HepG2 (cell line): ENCODE measurements at regions not wholly inside any gene's neighbourhood (a gene's known extent, or its start where the extent isn't known, plus 50 kb on each side); places are given as distances from the start of the nearest gene placed in this dataset.

Experiments
- FIP1L1 ChIP-seq: fragments of 200-400 bp; formaldehyde crosslinking; IDR thresholded peaks from 2 replicates; pipeline ENCODE4 v1.6.1; 2018; ENCODE audit warnings: low read depth, mild to moderate bottlenecking, low read length, moderate library complexity, borderline replicate concordance; ENCODE audit not compliant: insufficient read depth
- HMGA1 ChIP-seq: sonication (generic); formaldehyde crosslinking; conservative IDR thresholded peaks from 2 replicates; pipeline ENCODE4 v1.4.0; 2020; ENCODE audit warnings: missing genetic modification reagents
- HOXA5 ChIP-seq: sonication (generic); formaldehyde crosslinking; IDR thresholded peaks from 2 replicates; pipeline ENCODE4 v1.4.0; 2020; ENCODE audit warnings: missing genetic modification reagents
- KMT2A ChIP-seq: sonication (generic); formaldehyde crosslinking; IDR thresholded peaks from 2 replicates; pipeline ENCODE4 v1.4.0; 2020; ENCODE audit warnings: missing genetic modification reagents
- MED13 ChIP-seq: sonication (generic); formaldehyde crosslinking; IDR thresholded peaks from 2 replicates; pipeline ENCODE4 v1.5.0; 2020; ENCODE audit warnings: missing genetic modification reagents
- NCOA1 ChIP-seq: sonication (generic); formaldehyde crosslinking; IDR thresholded peaks from 2 replicates; pipeline ENCODE4 v1.9.0; 2021; ENCODE audit warnings: missing genetic modification reagents
- SIX1 ChIP-seq: sonication (generic); formaldehyde crosslinking; IDR thresholded peaks from 2 replicates; pipeline ENCODE4 v1.4.0; 2020; ENCODE audit warnings: missing genetic modification reagents, borderline replicate concordance
- THAP11 ChIP-seq: IDR thresholded peaks from 2 replicates; pipeline ENCODE4 v1.6.1; 2016; ENCODE audit warnings: missing biosample characterization, missing genetic modification reagents
- ZFP37 ChIP-seq: sonication (generic); formaldehyde crosslinking; IDR thresholded peaks from 2 replicates; pipeline ENCODE4 v1.4.0; 2020; ENCODE audit warnings: missing genetic modification reagents, borderline replicate concordance
- ZNF296 ChIP-seq: sonication (generic); formaldehyde crosslinking; conservative IDR thresholded peaks from 2 replicates; pipeline ENCODE4 v1.5.0; 2020; ENCODE audit warnings: mild to moderate bottlenecking, missing genetic modification reagents
- ZNF563 ChIP-seq: sonication (generic); formaldehyde crosslinking; IDR thresholded peaks from 2 replicates; pipeline ENCODE4 v1.8.0; 2022; ENCODE audit warnings: mild to moderate bottlenecking, moderate library complexity, missing genetic modification reagents
- ZNF674 ChIP-seq: sonication (generic); formaldehyde crosslinking; IDR thresholded peaks from 2 replicates; pipeline ENCODE4 v1.5.0; 2020; ENCODE audit warnings: low read depth, mild to moderate bottlenecking, missing genetic modification reagents
- TF ChIP-seq, protein P1 (sequence below): sonication (generic); formaldehyde crosslinking; IDR thresholded peaks from 2 replicates; pipeline ENCODE4 v1.4.0; 2020; ENCODE audit warnings: missing genetic modification reagents
- TF ChIP-seq, protein P2 (sequence below): sonication (generic); formaldehyde crosslinking; IDR thresholded peaks from 2 replicates; pipeline ENCODE4 v1.5.0; 2020; ENCODE audit warnings: missing genetic modification reagents

DNA sequence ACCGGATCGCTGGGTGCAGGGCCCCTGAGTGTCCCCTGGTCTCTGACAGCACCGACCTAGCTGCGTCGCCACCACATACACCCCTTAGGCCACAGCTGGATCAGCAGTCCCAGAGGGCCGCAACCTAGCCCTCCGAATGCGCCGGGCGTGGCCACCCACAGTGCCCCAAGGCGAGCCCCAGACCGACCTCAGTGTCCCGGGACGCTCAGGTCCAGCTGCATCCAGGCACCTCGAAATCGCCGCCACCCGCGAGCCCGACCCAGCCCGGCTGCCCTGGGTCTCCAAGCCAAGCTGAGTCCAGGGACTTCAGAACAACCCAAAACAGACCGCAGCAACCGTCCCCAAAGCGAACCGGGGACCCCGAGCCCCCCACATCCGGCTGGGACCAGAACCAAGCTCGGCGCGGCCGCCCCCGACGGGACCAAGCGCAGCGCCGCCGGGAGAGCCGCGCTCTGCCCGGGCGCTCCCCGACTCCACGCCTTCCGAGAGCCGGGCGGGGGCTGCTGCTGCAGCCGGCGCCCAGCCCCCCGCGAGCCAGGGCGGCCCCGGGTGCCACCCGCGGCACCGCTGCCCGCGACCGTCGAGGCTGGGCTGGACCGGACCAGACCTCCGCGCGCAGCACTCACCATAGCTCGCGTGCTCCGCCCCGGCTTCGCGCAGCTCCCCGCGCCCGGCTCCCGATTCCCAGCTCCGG lies 54.6 kb upstream of the ECE1 start (continued):
- TF ChIP-seq ZFP37 (CRISPR knock-in tag) (no peak), FIP1L1 (no peak), NCOA1 (CRISPR knock-in tag) (no peak), MED13 (CRISPR knock-in tag) (0 out of 2 replicates have a peak, but pooled peaks have one; percentile 41), THAP11 (CRISPR knock-in tag) (no peak), ZNF674 (peak; percentile 75; the same call in 1 of the 2 replicates), HOXA5 (no peak; the same call in 1 of the 2 replicates), ZNF296 (no peak), ZNF563 (peak; percentile 57; the same call in 1 of the 2 replicates), HMGA1 (no peak), KMT2A (CRISPR knock-in tag) (0 out of 2 replicates have a peak, but pooled peaks have one; percentile 61), SIX1 (CRISPR knock-in tag) (0 out of 2 replicates have a peak, but pooled peaks have one; percentile 23)
- TF ChIP-seq, protein P1, sequence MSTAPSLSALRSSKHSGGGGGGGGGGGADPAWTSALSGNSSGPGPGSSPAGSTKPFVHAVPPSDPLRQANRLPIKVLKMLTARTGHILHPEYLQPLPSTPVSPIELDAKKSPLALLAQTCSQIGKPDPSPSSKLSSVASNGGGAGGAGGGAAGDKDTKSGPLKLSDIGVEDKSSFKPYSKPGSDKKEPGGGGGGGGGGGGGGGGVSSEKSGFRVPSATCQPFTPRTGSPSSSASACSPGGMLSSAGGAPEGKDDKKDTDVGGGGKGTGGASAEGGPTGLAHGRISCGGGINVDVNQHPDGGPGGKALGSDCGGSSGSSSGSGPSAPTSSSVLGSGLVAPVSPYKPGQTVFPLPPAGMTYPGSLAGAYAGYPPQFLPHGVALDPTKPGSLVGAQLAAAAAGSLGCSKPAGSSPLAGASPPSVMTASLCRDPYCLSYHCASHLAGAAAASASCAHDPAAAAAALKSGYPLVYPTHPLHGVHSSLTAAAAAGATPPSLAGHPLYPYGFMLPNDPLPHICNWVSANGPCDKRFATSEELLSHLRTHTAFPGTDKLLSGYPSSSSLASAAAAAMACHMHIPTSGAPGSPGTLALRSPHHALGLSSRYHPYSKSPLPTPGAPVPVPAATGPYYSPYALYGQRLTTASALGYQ (CRISPR knock-in tag), result no peak
- TF ChIP-seq, protein P2, sequence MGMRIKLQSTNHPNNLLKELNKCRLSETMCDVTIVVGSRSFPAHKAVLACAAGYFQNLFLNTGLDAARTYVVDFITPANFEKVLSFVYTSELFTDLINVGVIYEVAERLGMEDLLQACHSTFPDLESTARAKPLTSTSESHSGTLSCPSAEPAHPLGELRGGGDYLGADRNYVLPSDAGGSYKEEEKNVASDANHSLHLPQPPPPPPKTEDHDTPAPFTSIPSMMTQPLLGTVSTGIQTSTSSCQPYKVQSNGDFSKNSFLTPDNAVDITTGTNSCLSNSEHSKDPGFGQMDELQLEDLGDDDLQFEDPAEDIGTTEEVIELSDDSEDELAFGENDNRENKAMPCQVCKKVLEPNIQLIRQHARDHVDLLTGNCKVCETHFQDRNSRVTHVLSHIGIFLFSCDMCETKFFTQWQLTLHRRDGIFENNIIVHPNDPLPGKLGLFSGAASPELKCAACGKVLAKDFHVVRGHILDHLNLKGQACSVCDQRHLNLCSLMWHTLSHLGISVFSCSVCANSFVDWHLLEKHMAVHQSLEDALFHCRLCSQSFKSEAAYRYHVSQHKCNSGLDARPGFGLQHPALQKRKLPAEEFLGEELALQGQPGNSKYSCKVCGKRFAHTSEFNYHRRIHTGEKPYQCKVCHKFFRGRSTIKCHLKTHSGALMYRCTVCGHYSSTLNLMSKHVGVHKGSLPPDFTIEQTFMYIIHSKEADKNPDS, result no peak
